Breast epithelium (tissue), 3 donors: ENCODE measurements at regions not wholly inside any gene's neighbourhood (a gene's known extent, or its start where the extent isn't known, plus 50 kb on each side); places are given as distances from the start of the nearest gene placed in this dataset.

Experiments
- POLR2A ChIP-seq: fragments of 450-650 bp; IDR thresholded peaks from one replicate; pipeline ENCODE4 v1.6.1; 2016; ENCODE audit warnings: antibody characterized with exemption, mild to moderate bottlenecking, moderate library complexity
- TF ChIP-seq, protein P1 (sequence below), 3 donors: fragments of 450-650 bp; IDR thresholded peaks; one replicate each; pipeline ENCODE4 v1.5.1; 2016 to 2017; ENCODE audit warnings: antibody characterized with exemption in 3 of 3, mild to moderate bottlenecking in 3 of 3, moderate library complexity in 3 of 3

GRCh38 chr6:8839626-8840025, 404.3 kb upstream of the SLC35B3 start:
- TF ChIP-seq, protein P1, sequence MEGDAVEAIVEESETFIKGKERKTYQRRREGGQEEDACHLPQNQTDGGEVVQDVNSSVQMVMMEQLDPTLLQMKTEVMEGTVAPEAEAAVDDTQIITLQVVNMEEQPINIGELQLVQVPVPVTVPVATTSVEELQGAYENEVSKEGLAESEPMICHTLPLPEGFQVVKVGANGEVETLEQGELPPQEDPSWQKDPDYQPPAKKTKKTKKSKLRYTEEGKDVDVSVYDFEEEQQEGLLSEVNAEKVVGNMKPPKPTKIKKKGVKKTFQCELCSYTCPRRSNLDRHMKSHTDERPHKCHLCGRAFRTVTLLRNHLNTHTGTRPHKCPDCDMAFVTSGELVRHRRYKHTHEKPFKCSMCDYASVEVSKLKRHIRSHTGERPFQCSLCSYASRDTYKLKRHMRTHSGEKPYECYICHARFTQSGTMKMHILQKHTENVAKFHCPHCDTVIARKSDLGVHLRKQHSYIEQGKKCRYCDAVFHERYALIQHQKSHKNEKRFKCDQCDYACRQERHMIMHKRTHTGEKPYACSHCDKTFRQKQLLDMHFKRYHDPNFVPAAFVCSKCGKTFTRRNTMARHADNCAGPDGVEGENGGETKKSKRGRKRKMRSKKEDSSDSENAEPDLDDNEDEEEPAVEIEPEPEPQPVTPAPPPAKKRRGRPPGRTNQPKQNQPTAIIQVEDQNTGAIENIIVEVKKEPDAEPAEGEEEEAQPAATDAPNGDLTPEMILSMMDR (IDR thresholded peaks at IDR 0.05): no peak
- TF ChIP-seq POLR2A: no peak
